NCI-H345 treated with DMSO at 0.1 percent for 48 hours (cell line): ENCODE measurements at regions not wholly inside any gene's neighbourhood (a gene's known extent, or its start where the extent isn't known, plus 50 kb on each side); places are given as distances from the start of the nearest gene placed in this dataset.
"Not testable (repeated sequence)": the region's sequence is repeated elsewhere in the genome, so short reads cannot be mapped to it uniquely, and the experiment has no call there.

Source experiments
- DNase-seq: peaks from one replicate; lab custom pipeline; 2025; ENCODE audit not compliant: unreplicated experiment; lab: John Stamatoyannopoulos, UW

DNA sequence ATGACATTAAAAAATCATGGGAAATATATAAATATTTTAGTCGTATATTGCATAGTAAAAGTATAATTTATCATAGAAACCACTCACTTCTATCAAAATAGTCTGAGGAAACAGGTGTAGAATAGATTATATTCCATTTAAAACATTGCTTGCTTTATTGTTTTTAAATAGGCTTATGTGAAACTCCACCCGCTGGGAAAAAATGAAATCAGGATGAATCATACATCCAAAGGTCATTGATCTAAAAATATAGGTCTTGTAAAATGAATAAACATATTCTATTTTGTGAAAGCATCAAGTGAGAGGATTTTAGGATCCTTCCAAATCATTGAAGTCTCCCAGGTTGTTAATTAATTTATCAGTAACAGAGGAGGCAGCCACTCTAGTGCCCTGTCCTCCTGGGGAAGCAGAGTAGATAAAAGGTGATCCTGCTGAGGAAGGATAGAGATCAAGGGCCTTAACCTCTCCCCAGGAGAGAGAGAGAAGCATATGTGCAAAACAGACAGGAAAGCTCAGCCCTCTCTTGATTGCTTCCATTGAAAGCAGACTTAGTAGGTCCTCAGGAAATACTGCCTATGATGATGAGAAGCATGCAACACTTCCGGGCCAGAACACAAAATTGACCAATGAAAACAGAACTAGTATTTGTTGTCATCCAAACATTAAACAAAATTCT lies 96.8 kb upstream of the MAP9 start:
- no peak for DNase-seq

DNA sequence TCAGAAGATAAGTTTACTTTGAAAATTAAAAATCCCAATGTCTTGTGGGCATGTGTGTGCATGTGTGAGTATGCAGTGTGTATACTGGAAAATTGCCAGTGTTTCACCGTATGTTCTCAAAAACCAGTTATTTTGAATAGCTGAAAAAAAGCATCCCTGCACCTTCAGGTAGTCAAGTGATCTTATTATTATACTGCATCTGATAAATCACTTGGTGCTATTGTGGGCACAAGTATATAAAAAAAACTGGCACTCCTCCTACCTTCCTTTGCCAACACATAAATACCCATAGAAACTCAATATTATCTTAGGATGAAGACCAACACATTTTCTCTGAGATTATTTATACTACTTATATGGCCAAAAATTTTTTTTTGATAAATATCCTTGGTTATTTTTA lies 91.5 kb upstream of the MAP9 start:
- no peak for DNase-seq

DNA sequence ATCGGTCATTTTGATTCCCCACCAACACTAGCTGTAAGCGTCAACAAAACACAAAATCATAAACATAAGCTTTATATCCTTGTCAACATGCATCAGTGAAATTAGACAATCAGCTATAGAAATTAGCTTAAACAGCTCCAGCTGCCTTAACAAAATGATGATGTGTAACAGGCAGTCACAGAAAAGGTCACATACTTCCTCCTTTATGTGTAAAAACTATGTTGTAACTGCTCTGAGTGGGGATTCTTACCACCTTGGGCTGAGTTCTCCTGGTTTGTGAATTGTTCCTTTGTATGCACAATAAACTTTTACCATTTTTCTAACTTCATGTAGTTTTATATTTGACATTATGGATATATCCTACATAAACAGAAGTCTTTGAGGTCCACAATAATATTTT lies 73.9 kb upstream of the MAP9 start:
- DNase-seq: no peak

DNA sequence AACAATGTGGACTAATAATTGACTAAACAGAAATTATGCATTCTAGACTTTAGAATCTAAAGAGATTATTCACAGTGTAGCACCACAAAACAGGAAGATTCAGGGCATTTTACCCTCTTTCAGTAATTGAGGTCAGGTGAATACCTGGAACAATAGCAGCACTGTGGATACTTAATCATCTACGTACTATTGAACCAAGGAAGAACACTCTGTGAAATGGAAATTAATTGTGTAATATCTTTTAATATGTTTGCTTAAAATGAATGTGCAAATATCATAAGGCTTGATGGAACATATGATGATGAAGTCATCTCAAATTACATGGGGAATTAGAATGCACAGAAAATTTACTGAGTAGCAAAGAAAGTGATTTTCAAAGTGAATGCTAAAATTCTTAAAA lies 68.5 kb upstream of the MAP9 start:
- DNase-seq: no peak

DNA sequence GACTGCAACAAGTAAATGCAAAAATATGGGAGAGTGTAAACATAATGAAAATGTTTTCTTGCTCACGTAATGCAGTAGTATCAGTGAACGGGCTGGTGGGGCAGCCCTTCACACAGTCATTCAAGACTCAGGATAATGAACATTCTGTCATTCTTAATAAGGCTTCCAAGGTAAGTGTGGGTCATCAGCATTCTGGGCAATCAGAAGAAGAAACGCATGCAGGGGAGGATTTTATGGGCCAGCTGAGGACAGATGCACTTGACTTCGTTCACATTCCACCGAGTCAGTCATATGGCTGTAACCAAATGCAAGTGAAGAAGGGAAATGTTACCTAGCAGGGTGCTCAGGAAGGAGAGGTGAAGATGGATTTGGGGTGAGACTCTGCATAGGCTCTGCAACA lies 68.0 kb upstream of the MAP9 start:
- DNase-seq: no peak

DNA sequence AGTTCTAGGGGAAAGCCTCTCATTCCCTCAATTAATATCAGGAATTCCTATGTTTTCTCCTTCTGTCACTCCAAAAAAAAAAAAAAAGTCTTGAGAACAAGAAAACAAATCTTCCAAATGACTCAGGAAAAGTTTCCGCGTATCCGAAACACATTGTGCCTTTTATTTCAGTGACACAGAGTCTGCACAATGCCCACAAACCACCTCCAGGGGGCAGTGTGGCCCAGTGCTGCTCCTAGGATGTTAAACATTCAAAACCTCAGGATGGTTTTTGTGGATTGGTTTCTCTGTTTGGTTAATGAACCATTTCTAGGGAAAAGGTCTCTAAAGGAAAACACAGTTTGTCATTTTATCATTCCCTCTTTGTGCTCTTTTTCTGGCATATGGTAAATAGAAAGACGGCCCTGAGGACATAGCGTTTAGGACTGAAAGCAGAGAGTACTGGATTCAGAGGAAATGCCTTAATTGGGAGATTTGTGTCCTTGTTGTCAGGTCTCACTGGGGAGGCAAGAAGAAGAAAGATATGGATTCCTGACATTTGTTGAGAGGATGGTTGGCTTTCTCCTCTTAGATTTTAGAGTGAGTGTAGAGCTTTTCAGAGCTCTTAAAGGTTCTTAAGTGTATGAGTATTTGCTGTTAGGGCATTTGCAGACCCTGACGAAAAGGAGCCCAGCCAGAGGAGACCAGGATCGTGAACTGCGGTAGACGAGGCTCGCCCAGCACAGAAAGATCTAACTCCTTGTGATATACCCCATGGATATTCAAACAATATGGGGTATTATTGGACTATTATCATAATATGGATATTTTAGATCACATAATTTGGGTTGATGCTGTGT lies 65.7 kb upstream of the MAP9 start:
- DNase-seq: peak; percentile 3

DNA sequence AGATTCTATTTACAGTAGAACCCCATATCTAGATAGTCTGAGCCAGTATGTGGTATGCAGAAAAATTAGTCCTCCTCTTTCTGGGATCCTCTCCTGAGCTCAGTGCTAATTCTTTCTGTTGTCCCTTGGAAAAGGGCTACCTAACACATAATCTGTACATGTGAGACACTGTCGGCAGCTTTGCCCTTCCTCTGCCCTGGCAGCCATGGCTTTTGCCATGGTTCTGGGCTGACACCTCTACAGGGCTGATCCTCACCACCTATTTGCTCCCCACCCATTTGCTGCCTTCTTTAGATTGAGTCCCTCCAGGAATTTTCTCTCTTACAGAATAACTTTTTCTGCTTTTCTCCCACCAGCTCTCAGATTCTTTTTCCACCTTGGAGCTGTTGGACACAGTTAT lies 64.7 kb upstream of the MAP9 start:
- no peak for DNase-seq

DNA sequence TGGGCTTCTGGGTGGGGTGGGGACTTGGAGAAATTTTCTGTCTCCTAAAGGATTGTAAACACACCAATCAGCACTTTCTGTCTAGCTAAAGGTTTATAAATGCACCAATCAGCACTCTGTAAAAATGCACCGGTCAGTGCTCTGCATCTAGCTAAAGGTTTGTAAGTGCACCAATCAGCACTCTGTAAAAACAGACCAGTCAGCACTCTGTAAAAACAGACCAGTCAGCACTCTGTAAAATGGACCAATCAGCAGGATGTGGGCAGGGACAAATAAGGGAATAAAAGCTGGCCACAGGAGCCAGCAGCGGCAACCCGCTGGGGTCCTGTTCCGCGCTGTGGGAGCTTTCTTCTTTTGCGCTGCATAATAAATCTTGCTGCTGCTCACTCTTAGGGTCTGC lies 63.0 kb upstream of the MAP9 start:
- DNase-seq: not testable (repeated sequence)

DNA sequence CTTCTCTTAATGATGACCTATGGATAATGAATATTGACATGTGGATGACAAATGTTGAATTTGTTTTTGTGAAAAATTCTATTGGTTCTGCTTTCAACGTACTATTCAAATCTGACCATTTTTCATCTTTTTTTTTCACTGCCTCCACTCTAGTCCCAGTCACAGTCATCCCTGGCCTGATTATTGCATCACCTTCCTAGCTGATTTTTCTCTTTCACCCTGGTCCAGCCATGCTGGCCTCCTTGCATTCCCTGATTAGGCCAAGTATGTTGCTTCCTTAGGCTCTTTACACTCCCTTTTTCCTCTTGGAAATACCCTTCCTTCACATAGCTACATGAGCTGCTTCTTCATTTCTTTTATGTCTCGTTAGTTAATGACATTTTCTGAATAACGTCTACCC lies 58.1 kb upstream of the MAP9 start:
- no peak for DNase-seq

DNA sequence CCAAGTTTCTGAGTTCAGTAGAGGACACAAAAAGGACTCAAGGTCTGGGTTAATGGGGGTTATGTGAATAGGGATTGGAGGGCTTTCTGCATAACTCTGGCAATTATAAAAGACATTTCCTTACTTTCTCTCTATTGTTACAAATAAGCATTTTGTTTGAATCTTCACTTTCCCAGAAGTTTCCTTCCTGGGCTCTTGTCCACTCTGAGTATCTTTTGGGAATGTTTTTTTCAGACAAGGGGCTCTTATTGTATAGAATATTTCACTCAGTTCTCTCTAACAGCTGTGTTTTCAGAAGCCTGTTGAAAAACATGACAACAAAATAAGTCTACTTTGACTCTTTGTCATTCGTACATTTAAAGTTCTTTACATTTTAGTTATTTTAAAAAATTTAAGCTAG lies 57.6 kb upstream of the MAP9 start:
- DNase-seq: no peak

DNA sequence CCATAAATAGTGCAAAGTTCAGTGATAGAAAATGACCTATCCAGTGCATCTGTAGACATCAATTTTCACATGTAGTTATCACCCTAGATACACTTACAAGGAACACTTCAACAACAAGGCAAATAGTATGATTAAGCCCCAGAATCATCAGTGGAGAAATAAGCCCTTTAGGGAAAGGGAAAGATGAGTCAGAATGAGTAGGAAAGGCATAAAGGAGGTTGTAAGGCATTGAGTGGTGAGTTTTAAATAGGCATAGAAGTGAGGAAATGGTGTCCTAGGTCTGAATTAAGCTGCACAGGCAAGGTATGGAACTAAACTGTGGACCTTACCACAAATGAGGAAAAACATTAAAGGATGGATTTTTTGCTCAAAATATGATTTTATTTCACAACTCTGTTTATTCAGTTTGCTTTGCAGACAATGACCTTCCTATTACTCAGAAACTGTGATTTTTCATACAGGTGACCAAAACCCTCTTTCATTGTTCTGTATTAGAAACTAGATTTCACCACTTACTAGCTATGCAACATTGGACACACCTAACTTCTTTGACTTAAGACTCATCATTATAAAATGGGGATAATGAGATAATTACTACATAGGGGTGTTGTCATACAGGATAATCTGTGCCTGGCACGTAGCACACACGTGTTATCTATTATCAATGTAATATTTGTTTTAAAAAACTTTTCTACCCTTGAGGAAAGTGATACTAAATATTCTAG lies 57.0 kb upstream of the MAP9 start:
- no peak for DNase-seq

DNA sequence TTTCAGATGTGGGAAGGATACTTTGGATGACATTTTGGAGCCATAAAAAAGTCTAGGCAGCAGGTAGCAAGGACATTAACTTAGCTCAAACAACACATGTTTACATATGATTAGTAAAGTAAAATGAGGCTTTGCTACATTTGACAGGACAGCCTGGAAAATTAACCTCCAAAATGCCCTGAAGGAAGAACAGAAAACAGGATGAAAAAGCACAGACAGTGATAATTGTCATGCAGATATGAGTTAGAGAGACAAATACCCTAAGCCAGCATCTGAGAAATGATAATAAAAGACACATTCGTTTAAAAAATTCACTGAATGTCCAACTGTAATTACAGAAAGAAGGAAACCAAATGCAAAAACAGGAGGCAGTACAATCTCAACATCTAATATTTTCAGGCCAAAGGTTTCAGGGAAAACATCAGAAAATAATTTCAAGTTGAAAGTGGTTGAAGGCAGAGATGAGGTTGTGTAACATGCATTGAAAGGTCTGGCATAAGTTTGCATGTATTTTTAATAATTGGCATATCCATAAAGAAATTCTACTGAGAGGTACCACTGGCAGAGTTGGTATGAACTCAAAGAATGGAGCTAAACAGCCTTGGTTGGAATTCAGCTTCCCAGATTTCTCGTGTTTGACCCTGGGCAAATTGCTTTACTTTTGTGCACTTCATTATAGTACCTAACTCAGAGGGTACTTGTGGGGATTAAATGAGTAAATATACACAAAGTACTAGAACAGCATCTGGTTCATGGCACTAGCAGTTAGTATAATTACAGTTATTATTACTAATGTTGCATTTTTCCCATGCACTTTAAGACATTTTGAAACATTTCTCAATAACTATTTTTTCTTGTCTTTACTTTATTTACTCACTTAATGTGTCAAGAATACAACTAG lies 54.4 kb upstream of the MAP9 start:
- DNase-seq: no peak

DNA sequence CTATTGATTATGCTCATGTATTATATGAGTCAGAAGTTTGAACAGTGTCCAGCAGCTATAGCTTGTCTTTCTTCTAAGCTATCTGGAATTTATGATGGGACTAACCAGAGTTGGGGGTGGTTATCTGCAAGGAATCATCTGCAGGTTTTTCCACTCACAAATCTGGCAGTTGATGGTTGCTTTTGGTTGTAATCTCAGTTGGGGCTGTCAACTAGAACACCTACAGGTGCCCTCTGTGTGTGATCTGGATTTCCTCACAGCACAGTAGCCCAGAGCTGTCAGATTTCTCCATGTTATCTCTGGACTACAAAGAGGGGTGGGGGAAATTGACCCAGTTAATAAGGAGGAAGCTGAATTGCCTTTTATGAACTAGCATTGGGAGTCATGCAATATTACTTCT lies 51.4 kb upstream of the MAP9 start:
- no peak for DNase-seq

DNA sequence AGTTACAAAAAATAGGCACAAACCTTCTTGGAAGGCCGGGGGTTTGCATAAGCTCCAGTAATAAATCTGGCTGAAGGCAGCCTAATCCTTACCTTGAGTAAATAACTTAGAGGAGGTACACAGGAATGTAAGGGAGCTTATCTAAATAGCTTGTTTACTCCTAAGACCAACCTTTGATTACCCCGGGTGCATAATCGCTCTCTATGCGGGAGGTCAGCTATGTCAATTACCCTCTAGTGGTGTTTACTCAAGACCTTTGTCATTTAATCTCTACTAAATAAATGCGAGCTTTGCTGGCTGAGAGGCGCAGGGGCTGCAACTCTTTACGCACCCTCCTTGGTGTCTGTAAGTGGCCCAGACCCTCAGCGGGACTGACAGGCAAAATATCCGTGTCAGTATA lies 50.2 kb upstream of the MAP9 start:
- no peak for DNase-seq
